ENCODE measurements at regions not wholly inside any gene's neighbourhood (a gene's known extent, or its start where the extent isn't known, plus 50 kb on each side); places are given as distances from the start of the nearest gene placed in this dataset.
"Not testable (repeated sequence)": the region's sequence is repeated elsewhere in the genome, so short reads cannot be mapped to it uniquely, and the experiment has no call there.

- DNase-seq = no peak
These were observed 53.0 kb upstream of the DAPP1 start for GRCh38 chr4:99763635-99764101.

- DNase-seq = no peak
These were observed 53.9 kb upstream of the DAPP1 start for GRCh38 chr4:99762728-99763127.

GRCh38 chr4:99759988-99760387, 56.6 kb upstream of the DAPP1 start:
- DNase-seq = no peak

- DNase-seq = no peak
These were observed 57.2 kb upstream of the DAPP1 start for GRCh38 chr4:99759346-99759984.

GRCh38 chr4:99755223-99755944, 61.2 kb upstream of the DAPP1 start:
- no peak for DNase-seq

- no peak for DNase-seq
These were observed 61.9 kb upstream of the DAPP1 start for GRCh38 chr4:99754756-99755155.

- no peak for DNase-seq
These were observed 62.7 kb upstream of the DAPP1 start for GRCh38 chr4:99753931-99754330.

GRCh38 chr4:99749445-99750391, 66.9 kb upstream of the DAPP1 start:
- no peak for DNase-seq

- DNase-seq = no peak
These were observed 70.2 kb upstream of the DAPP1 start for GRCh38 chr4:99746443-99746842.

- no peak for DNase-seq
These were observed 79.2 kb upstream of the C4orf54 start for GRCh38 chr4:99736846-99737245.

GRCh38 chr4:99735822-99736221, 78.2 kb upstream of the C4orf54 start:
- no peak for DNase-seq

GRCh38 chr4:99734583-99735322, 77.1 kb upstream of the C4orf54 start:
- DNase-seq = no peak

- DNase-seq = not testable (repeated sequence)
These were observed 75.8 kb upstream of the C4orf54 start for GRCh38 chr4:99733455-99733854.

GRCh38 chr4:99729186-99729585, 71.6 kb upstream of the C4orf54 start:
- DNase-seq = no peak

GRCh38 chr4:99724067-99724466, 66.4 kb upstream of the C4orf54 start:
- peak; percentile 10 for DNase-seq

GRCh38 chr4:99723612-99724011, 66.0 kb upstream of the C4orf54 start:
- peak; percentile 68 for DNase-seq

GRCh38 chr4:99722725-99723124, 65.1 kb upstream of the C4orf54 start:
- DNase-seq = peak; percentile 57

GRCh38 chr4:99722006-99722405, 64.4 kb upstream of the C4orf54 start:
- no peak for DNase-seq

GRCh38 chr4:99720206-99720605, 62.6 kb upstream of the C4orf54 start:
- no peak for DNase-seq

- DNase-seq = no peak
These were observed 59.4 kb upstream of the C4orf54 start for GRCh38 chr4:99716996-99717395.

- no peak for DNase-seq
These were observed 57.7 kb upstream of the C4orf54 start for GRCh38 chr4:99715286-99715685.

GRCh38 chr4:99714179-99714578, 56.6 kb upstream of the C4orf54 start:
- DNase-seq = no peak

- no peak for DNase-seq
These were observed 54.9 kb upstream of the C4orf54 start for GRCh38 chr4:99712530-99712929.
